ENCODE measurements at regions not wholly inside any gene's neighbourhood (a gene's known extent, or its start where the extent isn't known, plus 50 kb on each side); places are given as distances from the start of the nearest gene placed in this dataset.

- no peak for TF ChIP-seq CTCF (IDR thresholded peaks at IDR 0.05; ENCODE audit: low read depth, low read length)
- CTCF ChIA-PET = no interaction called here
Observed at GRCh38 chr12:58277231-58277630, 335.9 kb downstream of the ATP23 start.

GRCh38 chr12:58283553-58283952 lies 342.2 kb downstream of the ATP23 start:
- Histone ChIP-seq H3K9me3 (ENCODE audit: control insufficient read depth, insufficient read depth, low read length) (peaks cover 5% of the 10 kb centered on the region), H3K27me3 (ENCODE audit: control insufficient read depth, insufficient read depth, low read length) (no peaks in the 10 kb centered on the region), H3K4me3 (ENCODE audit: low read depth, low read length) (no peak overlapping the region), H3K27ac (ENCODE audit: low read depth, low read length) (no peak overlapping the region)
- DNase-seq (ENCODE audit: low read depth, low spot score) = no peak
- TF ChIP-seq CTCF (IDR thresholded peaks at IDR 0.05; ENCODE audit: low read depth, low read length) = no peak
- ChIA-PET POLR2A (no interaction called here), CTCF (no interaction called here)

More at GRCh38 chr12:58277231-58277630, 335.9 kb downstream of the ATP23 start:
- Histone ChIP-seq H3K4me3 (ENCODE audit: low read depth, low read length) (no peak overlapping the region), H3K27me3 (ENCODE audit: control insufficient read depth, insufficient read depth, low read length) (no peaks in the 10 kb centered on the region), H3K9me3 (ENCODE audit: control insufficient read depth, insufficient read depth, low read length) (peaks cover 9% of the 10 kb centered on the region), H3K27ac (ENCODE audit: low read depth, low read length) (no peak overlapping the region)
- DNase-seq (ENCODE audit: low read depth, low spot score) = no peak
- POLR2A ChIA-PET = no interaction called here

- Histone ChIP-seq H3K27me3 (ENCODE audit: control insufficient read depth, insufficient read depth, low read length) (no peaks in the 10 kb centered on the region), H3K4me3 (ENCODE audit: low read depth, low read length) (no peak overlapping the region), H3K9me3 (ENCODE audit: control insufficient read depth, insufficient read depth, low read length) (peaks cover 7% of the 10 kb centered on the region), H3K27ac (ENCODE audit: low read depth, low read length) (no peak overlapping the region)
- ChIA-PET POLR2A (no interaction called here), CTCF (no interaction called here)
- TF ChIP-seq CTCF (IDR thresholded peaks at IDR 0.05; ENCODE audit: low read depth, low read length) = no peak
- no peak for DNase-seq (ENCODE audit: low read depth, low spot score)
Observed at GRCh38 chr12:58285551-58285950, 344.2 kb downstream of the ATP23 start.

- peaks cover 7% of the 10 kb centered on the region for H3K9me3 ChIP-seq (ENCODE audit: control insufficient read depth, insufficient read depth, low read length)
- TF ChIP-seq CTCF (IDR thresholded peaks at IDR 0.05; ENCODE audit: low read depth, low read length) = no peak
- H3K4me3 ChIP-seq (ENCODE audit: low read depth, low read length) = no peak overlapping the region
- no peaks in the 10 kb centered on the region for H3K27me3 ChIP-seq (ENCODE audit: control insufficient read depth, insufficient read depth, low read length)
- H3K27ac ChIP-seq (ENCODE audit: low read depth, low read length) = no peak overlapping the region
- POLR2A ChIA-PET = no interaction called here
- CTCF ChIA-PET = no interaction called here
- DNase-seq (ENCODE audit: low read depth, low spot score) = no peak
Observed at GRCh38 chr12:58286353-58286752, 345.0 kb downstream of the ATP23 start.

- ChIA-PET POLR2A (interaction anchor here (0.7 kb wide), 1 partner anchor 295 kb away, joined by 4 read pairs; no protein-coding TSS in a partner anchor), CTCF (no interaction called here)
- TF ChIP-seq CTCF (IDR thresholded peaks at IDR 0.05; ENCODE audit: low read depth, low read length) = no peak
- no peak overlapping the region for H3K4me3 ChIP-seq (ENCODE audit: low read depth, low read length)
- H3K27me3 ChIP-seq (ENCODE audit: control insufficient read depth, insufficient read depth, low read length) = no peaks in the 10 kb centered on the region
- peaks cover 7% of the 10 kb centered on the region for H3K9me3 ChIP-seq (ENCODE audit: control insufficient read depth, insufficient read depth, low read length)
- H3K27ac ChIP-seq (ENCODE audit: low read depth, low read length) = no peak overlapping the region
- DNase-seq (ENCODE audit: low read depth, low spot score) = peak; percentile 66
Observed at GRCh38 chr12:58288190-58288589, 346.8 kb downstream of the ATP23 start.
